ENCODE measurements at regions not wholly inside any gene's neighbourhood (a gene's known extent, or its start where the extent isn't known, plus 50 kb on each side); places are given as distances from the start of the nearest gene placed in this dataset.

- no peak for DNase-seq (ENCODE audit: low read depth)
- H3K4me3 ChIP-seq (ENCODE audit: low read length): no peak overlapping the region
- no peak for TF ChIP-seq CTCF (conservative IDR thresholded peaks at IDR 0.05; ENCODE audit: low read length)
These were observed 68.1 kb downstream of the CRYGS start for GRCh38 chr3:186476044-186476468.

- DNase-seq (ENCODE audit: low read depth): no peak
- TF ChIP-seq CTCF (conservative IDR thresholded peaks at IDR 0.05; ENCODE audit: low read length): no peak
These were observed 71.0 kb downstream of the CRYGS start for GRCh38 chr3:186473166-186473565.

GRCh38 chr3:186472456-186473008 lies 71.6 kb downstream of the CRYGS start:
- DNase-seq (ENCODE audit: low read depth): peak; percentile 25
- no peak overlapping the region for H3K4me3 ChIP-seq (ENCODE audit: low read length)
- no peak for TF ChIP-seq CTCF (conservative IDR thresholded peaks at IDR 0.05; ENCODE audit: low read length)

More at GRCh38 chr3:186473166-186473565, 71.0 kb downstream of the CRYGS start:
- H3K4me3 ChIP-seq (ENCODE audit: low read length): no peak overlapping the region

- no peak overlapping the region for H3K4me3 ChIP-seq (ENCODE audit: low read length)
- no peak for DNase-seq (ENCODE audit: low read depth)
- no peak for TF ChIP-seq CTCF (conservative IDR thresholded peaks at IDR 0.05; ENCODE audit: low read length)
These were observed 72.4 kb downstream of the CRYGS start for GRCh38 chr3:186471771-186472170.

- TF ChIP-seq CTCF (conservative IDR thresholded peaks at IDR 0.05; ENCODE audit: low read length): no peak
- H3K4me3 ChIP-seq (ENCODE audit: low read length): no peak overlapping the region
- DNase-seq (ENCODE audit: low read depth): no peak
These were observed 74.7 kb downstream of the CRYGS start for GRCh38 chr3:186469525-186469924.

GRCh38 chr3:186467969-186468368 lies 76.2 kb downstream of the CRYGS start:
- DNase-seq (ENCODE audit: low read depth): no peak
- no peak for TF ChIP-seq CTCF (conservative IDR thresholded peaks at IDR 0.05; ENCODE audit: low read length)
- no peak overlapping the region for H3K4me3 ChIP-seq (ENCODE audit: low read length)

- H3K4me3 ChIP-seq (ENCODE audit: low read length): no peak overlapping the region
- no peak for DNase-seq (ENCODE audit: low read depth)
- no peak for TF ChIP-seq CTCF (conservative IDR thresholded peaks at IDR 0.05; ENCODE audit: low read length)
These were observed 77.7 kb downstream of the CRYGS start for GRCh38 chr3:186466391-186466974.

All from AG10803 (cell line).